Left lobe of liver (tissue), 2 donors: ENCODE measurements at regions not wholly inside any gene's neighbourhood (a gene's known extent, or its start where the extent isn't known, plus 50 kb on each side); places are given as distances from the start of the nearest gene placed in this dataset.
"Not testable (repeated sequence)": the region's sequence is repeated elsewhere in the genome, so short reads cannot be mapped to it uniquely, and the experiment has no call there.

ENCODE experiments used
- ATAC-seq: fragments of 200-7000 bp; cut with Tn5 transposase; one replicate; pipeline ENCODE4 v1.9.1; 2020; ENCODE audit warnings: mild to moderate bottlenecking, moderate library complexity
- DNase-seq: peaks from one replicate; pipeline ENCODE4 v3.0.0-alpha.2; 2020; ENCODE audit warnings: low spot score
- donor health status: DM: no; HTN: no; CAD: no; lungs with moderate emphysema.
- donor health status: DM: no; HTN: yes; CAD: no.

GRCh38 chr6:120931520-120932180 is 402.6 kb downstream of the TBC1D32 start:
- not testable (repeated sequence) for ATAC-seq, DNase-seq

GRCh38 chr6:120930500-120930899 is 403.8 kb downstream of the TBC1D32 start:
- ATAC-seq, DNase-seq: not testable (repeated sequence)

- DNase-seq (no peak), ATAC-seq (no peak)
These were observed 410.1 kb downstream of the TBC1D32 start for GRCh38 chr6:120924214-120924613.

GRCh38 chr6:120918137-120918536 is 416.1 kb downstream of the TBC1D32 start:
- DNase-seq (no peak), ATAC-seq (no peak)

GRCh38 chr6:120916844-120917243 is 417.4 kb downstream of the TBC1D32 start:
- DNase-seq: no peak
- ATAC-seq: no peak

- ATAC-seq (no peak), DNase-seq (no peak)
These were observed 420.8 kb downstream of the TBC1D32 start for GRCh38 chr6:120913486-120913885.

GRCh38 chr6:120908767-120909166 is 425.5 kb downstream of the TBC1D32 start:
- ATAC-seq (no peak), DNase-seq (no peak)

- ATAC-seq: no peak
- no peak for DNase-seq
These were observed 430.4 kb downstream of the TBC1D32 start for GRCh38 chr6:120903836-120904235.

- DNase-seq (no peak), ATAC-seq (no peak)
These were observed 434.3 kb downstream of the TBC1D32 start for GRCh38 chr6:120899932-120900331.

GRCh38 chr6:120894077-120894476 is 440.2 kb downstream of the TBC1D32 start:
- no peak for ATAC-seq

GRCh38 chr6:120876931-120877330 is 457.3 kb downstream of the TBC1D32 start:
- ATAC-seq (no peak), DNase-seq (no peak)

More at GRCh38 chr6:120894077-120894476, 440.2 kb downstream of the TBC1D32 start:
- no peak for DNase-seq

GRCh38 chr6:120876424-120876823 is 457.9 kb downstream of the TBC1D32 start:
- ATAC-seq: no peak
- DNase-seq: no peak

GRCh38 chr6:120875900-120876299 is 458.4 kb downstream of the TBC1D32 start:
- no peak for ATAC-seq
- no peak for DNase-seq

GRCh38 chr6:120874422-120874821 is 459.9 kb downstream of the TBC1D32 start:
- ATAC-seq (no peak), DNase-seq (no peak)

- DNase-seq (no peak), ATAC-seq (no peak)
These were observed 461.0 kb downstream of the TBC1D32 start for GRCh38 chr6:120873125-120873865.

GRCh38 chr6:120872262-120872578 is 462.1 kb downstream of the TBC1D32 start:
- no peak for ATAC-seq

GRCh38 chr6:120871416-120872261 is 462.6 kb downstream of the TBC1D32 start:
- no peak for DNase-seq
- no peak for ATAC-seq

More at GRCh38 chr6:120872262-120872578, 462.1 kb downstream of the TBC1D32 start:
- no peak for DNase-seq

- ATAC-seq (no peak), DNase-seq (no peak)
These were observed 464.9 kb downstream of the TBC1D32 start for GRCh38 chr6:120869397-120869796.

GRCh38 chr6:120857422-120857821 is 476.9 kb downstream of the TBC1D32 start:
- no peak for ATAC-seq
- no peak for DNase-seq

- ATAC-seq: no peak
- DNase-seq: no peak
These were observed 479.7 kb downstream of the TBC1D32 start for GRCh38 chr6:120854583-120854982.

GRCh38 chr6:120853489-120853888 is 480.8 kb downstream of the TBC1D32 start:
- ATAC-seq: no peak
- DNase-seq: no peak
